Natural killer cell (primary cell): ENCODE measurements at regions not wholly inside any gene's neighbourhood (a gene's known extent, or its start where the extent isn't known, plus 50 kb on each side); places are given as distances from the start of the nearest gene placed in this dataset.
"Not testable (repeated sequence)": the region's sequence is repeated elsewhere in the genome, so short reads cannot be mapped to it uniquely, and the experiment has no call there.

Source experiments
- ATAC-seq, 3 donors: fragments of 150-1000 bp in 2 of 3; fragments of 200-7000 bp in 1 of 3; cut with Tn5 transposase; 1 replicate in 1 of 3; 2 replicates in 2 of 3; pipeline ENCODE4 v1.10.0; 2021; ENCODE audit warnings: mild to moderate bottlenecking in 2 of 3, moderate library complexity in 2 of 3
- DNase-seq, 2 donors: peaks; one replicate each; pipeline versions ENCODE4 v3.0.0 to v3.0.0-alpha.2; 2013 to 2021; ENCODE audit warnings: mixed read lengths in 1 of 2
- H3K27ac ChIP-seq: one replicate; pipeline ENCODE4 v1.5.1; 2013; ENCODE audit warnings: mild to moderate bottlenecking, low read length
- H3K27me3 ChIP-seq: one replicate; pipeline ENCODE4 v1.6.1; 2013; ENCODE audit warnings: low read length; ENCODE audit not compliant: control insufficient read depth, insufficient read depth
- H3K36me3 ChIP-seq: one replicate; pipeline ENCODE4 v1.6.1; 2013; ENCODE audit warnings: low read length; ENCODE audit not compliant: control insufficient read depth, insufficient read depth
- H3K4me1 ChIP-seq: one replicate; pipeline ENCODE4 v1.6.1; 2013; ENCODE audit warnings: low read length; ENCODE audit not compliant: control insufficient read depth, insufficient read depth
- H3K4me3 ChIP-seq: one replicate; pipeline ENCODE4 v1.5.1; 2013; ENCODE audit warnings: low read length
- H3K9me3 ChIP-seq: one replicate; pipeline ENCODE4 v1.6.1; 2013; ENCODE audit warnings: low read length; ENCODE audit not compliant: control insufficient read depth, insufficient read depth
- H3K27ac Mint-ChIP-seq, 2 donors: one replicate each; pipeline ENCODE4 v1.8.0; 2022; ENCODE audit warnings: mild to moderate bottlenecking in 2 of 2, mixed read lengths in 2 of 2, moderate library complexity in 1 of 2
- H3K27me3 Mint-ChIP-seq, 2 donors: one replicate each; pipeline ENCODE4 v1.8.0; 2022; ENCODE audit warnings: low read depth in 2 of 2, mixed read lengths in 2 of 2
- H3K36me3 Mint-ChIP-seq: one replicate; pipeline ENCODE4 v1.8.0; 2022; ENCODE audit warnings: mixed read lengths
- H3K4me1 Mint-ChIP-seq, 2 donors: one replicate each; pipeline ENCODE4 v1.8.0; 2022; ENCODE audit warnings: mixed read lengths in 2 of 2
- H3K4me3 Mint-ChIP-seq: one replicate; pipeline ENCODE4 v1.8.0; 2022; ENCODE audit warnings: mild to moderate bottlenecking, moderate library complexity, mixed read lengths
- H3K9me3 Mint-ChIP-seq, 2 donors: one replicate each; pipeline ENCODE4 v1.8.0; 2022; ENCODE audit warnings: mixed read lengths in 2 of 2
- WGBS: methylation state at CpG from one replicate; pipeline ENCODE4 v1.1.7; 2013; ENCODE audit warnings: missing lambda C conversion rate; ENCODE audit not compliant: insufficient coverage; 5-methylcytosine and 5-hydroxymethylcytosine counted together
- intact Hi-C: fragments of 100-400 bp; cut with micrococcal nuclease; formaldehyde crosslinking; loops from one replicate; pipeline ENCODE4 v1.14.2; 2022
- TF ChIP-seq, protein P1 (sequence below): fragments of 200-600 bp; IDR thresholded peaks from one replicate; pipeline ENCODE4 v1.8.0; 2022; ENCODE audit warnings: antibody characterized with exemption

DNA sequence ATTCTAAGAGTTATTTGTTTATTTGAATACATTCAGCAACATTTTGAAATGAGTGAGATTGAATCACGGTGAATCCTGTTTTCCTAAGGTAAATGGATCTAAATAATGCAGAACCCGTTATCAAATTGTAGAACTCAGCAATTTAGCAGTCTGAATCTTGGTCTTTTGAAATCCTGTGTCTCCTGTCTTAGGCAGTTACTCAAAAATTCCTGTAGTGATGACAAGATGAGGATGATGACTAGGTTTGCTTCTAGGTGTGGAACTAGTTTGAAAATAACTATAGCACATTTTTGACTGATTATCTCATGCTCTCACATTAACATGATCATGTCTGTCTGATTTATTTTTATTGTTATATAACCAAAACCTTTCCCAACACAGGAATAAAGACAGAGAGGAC lies 115.0 kb downstream of the RAP2B start:
- peaks cover 6% of the 10 kb centered on the region for H3K4me1 ChIP-seq
- H3K27me3 Mint-ChIP-seq, result no peaks in the 10 kb centered on the region
- H3K4me1 Mint-ChIP-seq, result peaks cover 19 to 22% of the 10 kb centered on the region in 2 donors
- no peak overlapping the region for H3K27ac ChIP-seq
- H3K4me3 Mint-ChIP-seq, result no peak overlapping the region
- DNase-seq (no peak), ATAC-seq (no peak)
- WGBS, result 89% methylated on average over 2 of the region's 2 CpGs
- no peak overlapping the region for H3K4me3 ChIP-seq
- H3K9me3 ChIP-seq, result no peaks in the 10 kb centered on the region
- H3K27ac Mint-ChIP-seq, result no peak overlapping the region
- H3K27me3 ChIP-seq, result no peaks in the 10 kb centered on the region
- H3K36me3 Mint-ChIP-seq, result no peaks in the 10 kb centered on the region
- intact Hi-C loops, result no loop called here
- H3K36me3 ChIP-seq, result no peaks in the 10 kb centered on the region
- TF ChIP-seq, protein P1, sequence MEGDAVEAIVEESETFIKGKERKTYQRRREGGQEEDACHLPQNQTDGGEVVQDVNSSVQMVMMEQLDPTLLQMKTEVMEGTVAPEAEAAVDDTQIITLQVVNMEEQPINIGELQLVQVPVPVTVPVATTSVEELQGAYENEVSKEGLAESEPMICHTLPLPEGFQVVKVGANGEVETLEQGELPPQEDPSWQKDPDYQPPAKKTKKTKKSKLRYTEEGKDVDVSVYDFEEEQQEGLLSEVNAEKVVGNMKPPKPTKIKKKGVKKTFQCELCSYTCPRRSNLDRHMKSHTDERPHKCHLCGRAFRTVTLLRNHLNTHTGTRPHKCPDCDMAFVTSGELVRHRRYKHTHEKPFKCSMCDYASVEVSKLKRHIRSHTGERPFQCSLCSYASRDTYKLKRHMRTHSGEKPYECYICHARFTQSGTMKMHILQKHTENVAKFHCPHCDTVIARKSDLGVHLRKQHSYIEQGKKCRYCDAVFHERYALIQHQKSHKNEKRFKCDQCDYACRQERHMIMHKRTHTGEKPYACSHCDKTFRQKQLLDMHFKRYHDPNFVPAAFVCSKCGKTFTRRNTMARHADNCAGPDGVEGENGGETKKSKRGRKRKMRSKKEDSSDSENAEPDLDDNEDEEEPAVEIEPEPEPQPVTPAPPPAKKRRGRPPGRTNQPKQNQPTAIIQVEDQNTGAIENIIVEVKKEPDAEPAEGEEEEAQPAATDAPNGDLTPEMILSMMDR, result no peak
- H3K9me3 Mint-ChIP-seq, result no peaks in the 10 kb centered on the region

DNA sequence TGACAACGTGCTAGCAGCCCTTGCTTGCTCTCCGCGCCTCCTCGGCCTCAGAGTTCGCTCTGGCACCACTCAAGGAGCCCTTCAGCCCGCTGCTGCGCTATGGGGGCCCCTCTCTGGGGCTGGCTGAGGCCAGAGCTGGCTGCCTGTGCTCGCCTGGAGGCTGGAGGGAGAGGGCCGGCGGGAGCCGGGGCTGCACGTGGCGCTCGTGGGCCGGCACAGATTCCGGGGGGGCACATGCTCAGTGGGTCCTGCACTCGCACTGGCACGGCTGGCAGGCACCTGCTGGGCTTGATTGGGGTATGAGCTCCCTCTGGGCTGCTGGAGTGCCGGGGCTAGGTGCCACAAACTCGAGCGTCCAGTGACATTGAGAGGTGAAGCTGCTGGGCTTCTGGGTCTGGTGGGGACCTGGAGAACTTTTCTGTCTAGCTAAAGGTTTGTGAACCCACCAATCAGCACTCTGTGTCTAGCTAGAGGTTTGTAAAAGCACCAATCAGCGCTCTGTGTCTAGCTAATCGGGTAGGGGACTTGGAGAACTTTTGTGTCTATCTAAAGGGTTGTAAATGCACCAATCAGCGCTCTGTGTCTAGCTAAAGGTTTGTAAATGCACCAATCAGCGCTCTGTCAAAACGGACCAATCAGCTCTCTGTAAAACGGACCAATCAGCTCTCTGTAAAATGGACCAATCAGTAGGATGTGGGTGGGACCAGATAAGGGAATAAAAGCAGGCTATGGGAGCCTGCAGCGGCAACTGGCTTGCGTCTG lies 119.4 kb downstream of the RAP2B start:
- intact Hi-C loops, H3K27me3 Mint-ChIP-seq, H3K27me3 ChIP-seq, H3K27ac ChIP-seq, H3K36me3 Mint-ChIP-seq, ATAC-seq, H3K9me3 Mint-ChIP-seq, H3K9me3 ChIP-seq, H3K36me3 ChIP-seq, DNase-seq, H3K4me3 ChIP-seq, H3K4me3 Mint-ChIP-seq, H3K27ac Mint-ChIP-seq: not testable (repeated sequence)
- 94% methylated on average over 29 of the region's 29 CpGs for whole genome bisulfite sequencing
- peaks cover 14% of the 10 kb centered on the region for H3K4me1 ChIP-seq
- H3K4me1 Mint-ChIP-seq, result peaks cover 14 to 24% of the 10 kb centered on the region in 2 donors

DNA sequence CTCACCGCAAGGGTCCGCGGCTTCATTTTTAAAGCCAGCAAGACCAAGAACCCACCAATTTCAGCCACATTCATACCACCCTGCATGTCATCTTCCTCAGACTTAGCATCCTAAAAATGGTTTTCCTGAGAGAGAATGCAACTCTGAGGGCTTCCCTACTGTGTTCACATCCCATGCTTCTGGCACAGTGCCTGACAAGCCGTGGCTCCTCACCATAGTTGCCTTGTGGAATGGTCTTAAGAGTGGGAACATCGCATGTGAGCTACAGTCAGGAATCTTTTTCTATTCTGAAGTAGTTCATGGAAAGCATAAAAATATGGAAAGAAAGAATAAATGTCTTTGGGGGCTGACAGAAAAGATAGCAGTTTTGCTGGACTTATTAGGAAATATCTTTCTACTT lies 120.3 kb downstream of the RAP2B start:
- DNase-seq (no peak), ATAC-seq (no peak)
- H3K9me3 ChIP-seq, result no peaks in the 10 kb centered on the region
- H3K4me1 ChIP-seq, result peaks cover 14% of the 10 kb centered on the region
- no peaks in the 10 kb centered on the region for H3K27me3 ChIP-seq
- H3K36me3 ChIP-seq, result no peaks in the 10 kb centered on the region
- H3K4me3 ChIP-seq, result no peak overlapping the region
- Mint-ChIP-seq H3K9me3 (no peaks in the 10 kb centered on the region), H3K4me1 (peaks cover 19 to 29% of the 10 kb centered on the region in 2 donors), H3K36me3 (no peaks in the 10 kb centered on the region), H3K27ac (no peak overlapping the region), H3K27me3 (no peaks in the 10 kb centered on the region), H3K4me3 (no peak overlapping the region)
- H3K27ac ChIP-seq, result no peak overlapping the region
- 98% methylated on average over 5 of the region's 5 CpGs for WGBS
- intact Hi-C loops, result no loop called here
- TF ChIP-seq, protein P1, result no peak

DNA sequence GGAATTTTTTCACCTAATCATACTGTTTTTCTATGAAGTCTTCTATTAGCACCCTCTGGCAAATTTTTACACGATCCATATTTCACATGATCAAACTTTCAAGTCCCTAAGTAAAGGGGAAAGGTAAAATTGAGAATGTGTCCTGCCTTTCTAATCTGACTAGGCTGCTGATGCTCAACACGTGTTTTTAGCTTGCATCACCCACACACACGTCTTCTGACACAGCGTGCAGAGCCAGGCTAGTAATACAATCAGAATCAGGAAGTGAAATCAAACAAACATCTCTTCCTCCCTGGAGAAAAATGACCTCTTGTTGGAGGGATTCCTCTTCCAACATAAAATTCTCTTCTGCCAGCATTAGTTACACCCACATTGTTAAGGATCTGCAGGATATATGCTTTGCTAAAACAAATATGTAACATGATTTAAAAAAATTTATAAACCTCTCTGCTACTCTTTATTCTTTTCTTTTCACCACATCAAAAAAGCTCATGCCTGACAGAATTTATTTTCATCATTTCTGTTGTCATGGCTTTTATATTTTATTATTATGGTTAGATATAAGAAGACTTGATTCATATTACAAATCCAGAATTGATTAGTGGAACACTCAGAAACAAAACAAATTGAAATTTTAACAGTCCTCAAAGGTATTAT lies 122.4 kb downstream of the RAP2B start:
- Histone ChIP-seq H3K9me3 (no peaks in the 10 kb centered on the region), H3K36me3 (no peaks in the 10 kb centered on the region), H3K4me3 (no peak overlapping the region), H3K4me1 (peaks cover 14% of the 10 kb centered on the region), H3K27ac (peak overlapping the region; percentile 3), H3K27me3 (no peaks in the 10 kb centered on the region)
- TF ChIP-seq, protein P1, result no peak
- H3K4me3 Mint-ChIP-seq, result peak overlapping the region; percentile 29
- H3K36me3 Mint-ChIP-seq, result no peaks in the 10 kb centered on the region
- intact Hi-C loops, result no loop called here
- 3% methylated on average over 3 of the region's 4 CpGs for WGBS
- ATAC-seq (peak; percentile 73 to 86 (median 84)), DNase-seq (peak in 1 of 2 donors; percentile 66)
- peaks cover 36 to 41% of the 10 kb centered on the region in 2 donors for H3K4me1 Mint-ChIP-seq
- H3K27me3 Mint-ChIP-seq, result no peaks in the 10 kb centered on the region
- H3K9me3 Mint-ChIP-seq, result no peaks in the 10 kb centered on the region
- peak overlapping the region; percentile 61 to 81 for H3K27ac Mint-ChIP-seq
